ENCODE measurements at regions not wholly inside any gene's neighbourhood (a gene's known extent, or its start where the extent isn't known, plus 50 kb on each side); places are given as distances from the start of the nearest gene placed in this dataset.

DNA sequence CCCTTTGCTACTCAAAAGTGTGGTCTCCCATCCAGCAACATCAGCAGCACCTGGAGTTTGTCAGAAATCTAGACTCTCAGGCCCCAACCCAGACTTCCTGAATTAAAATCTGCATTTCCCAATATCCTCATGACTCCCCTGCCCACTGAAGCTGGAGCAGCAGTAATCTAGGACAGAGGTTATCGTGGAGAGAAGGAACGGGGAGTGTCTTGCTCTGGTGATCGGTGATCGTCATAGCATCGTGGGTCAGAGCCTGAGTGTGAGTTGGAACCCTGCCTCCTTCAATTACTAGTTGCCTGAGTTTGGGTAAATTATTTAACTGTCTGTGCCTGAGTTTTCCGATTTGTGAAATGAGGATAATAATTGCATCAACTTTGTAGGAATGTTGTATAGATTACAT is 217.3 kb upstream of the ATP5MC3 start:
- no peaks in the 10 kb centered on the region for H3K9me3 ChIP-seq (replicated peaks; ENCODE audit: low read length)
- no peak overlapping the region for H3K4me3 ChIP-seq (ENCODE audit: low read length)
- H3K4me2 ChIP-seq (ENCODE audit: low read length) = no peak overlapping the region
- peaks cover 3% of the 10 kb centered on the region for H3K27me3 ChIP-seq (ENCODE audit: control insufficient read depth, insufficient read depth, low read length)
- no peaks in the 10 kb centered on the region for H3K36me3 ChIP-seq (ENCODE audit: insufficient read depth, low read length)
- H3K9ac ChIP-seq (ENCODE audit: low read depth, low read length) = no peak overlapping the region
- no peaks in the 10 kb centered on the region for H3K4me1 ChIP-seq (ENCODE audit: control insufficient read depth, insufficient read depth, low read length)

DNA sequence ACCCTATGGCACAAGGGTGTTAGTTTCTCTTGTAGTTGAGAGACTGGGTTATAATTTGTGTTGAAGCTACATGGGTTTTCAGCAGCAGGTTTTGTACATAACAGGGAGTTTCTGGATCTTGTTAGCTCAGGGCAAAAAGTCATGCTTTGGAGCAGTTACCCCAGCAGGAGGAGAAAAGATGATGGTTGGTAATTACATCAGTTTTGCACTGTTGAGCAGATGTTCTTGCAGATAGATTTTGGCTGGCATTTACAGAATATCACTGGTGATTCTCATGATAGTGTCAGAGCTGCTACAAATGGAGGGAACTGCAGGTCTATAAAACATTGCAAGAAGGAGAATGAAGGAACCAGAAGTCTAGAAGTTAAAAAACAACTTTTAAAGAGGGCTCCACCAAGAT is 215.2 kb upstream of the ATP5MC3 start:
- Histone ChIP-seq H3K9me3 (replicated peaks; ENCODE audit: low read length) (no peaks in the 10 kb centered on the region), H3K4me3 (ENCODE audit: low read length) (no peak overlapping the region), H3K4me1 (ENCODE audit: control insufficient read depth, insufficient read depth, low read length) (no peaks in the 10 kb centered on the region), H3K36me3 (ENCODE audit: insufficient read depth, low read length) (no peaks in the 10 kb centered on the region), H3K9ac (ENCODE audit: low read depth, low read length) (no peak overlapping the region), H3K4me2 (ENCODE audit: low read length) (no peak overlapping the region), H3K27me3 (ENCODE audit: control insufficient read depth, insufficient read depth, low read length) (peaks cover 3% of the 10 kb centered on the region)

DNA sequence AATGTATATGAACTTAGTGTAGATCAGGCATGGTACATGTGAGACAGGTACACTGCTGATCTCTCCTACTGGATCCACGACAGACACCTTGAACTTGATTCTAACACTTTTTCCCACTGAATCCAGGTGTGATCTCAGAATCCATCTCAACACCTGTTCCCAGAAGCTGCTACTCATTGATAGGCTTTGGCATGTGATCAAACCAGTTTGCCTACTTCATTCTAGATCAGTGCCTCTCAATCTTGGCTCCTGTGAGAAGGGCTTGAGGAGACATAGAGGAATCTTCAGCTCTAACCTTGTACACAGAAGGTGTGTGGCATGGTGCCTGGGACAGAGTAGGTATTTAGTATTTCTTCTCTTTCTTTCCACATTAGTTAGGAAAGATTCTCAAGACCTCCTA is 212.3 kb upstream of the ATP5MC3 start:
- Histone ChIP-seq H3K9me3 (replicated peaks; ENCODE audit: low read length) (no peaks in the 10 kb centered on the region), H3K9ac (ENCODE audit: low read depth, low read length) (no peak overlapping the region), H3K4me3 (ENCODE audit: low read length) (no peak overlapping the region), H3K27me3 (ENCODE audit: control insufficient read depth, insufficient read depth, low read length) (peaks cover 3% of the 10 kb centered on the region), H3K36me3 (ENCODE audit: insufficient read depth, low read length) (no peaks in the 10 kb centered on the region), H3K4me2 (ENCODE audit: low read length) (no peak overlapping the region), H3K4me1 (ENCODE audit: control insufficient read depth, insufficient read depth, low read length) (no peaks in the 10 kb centered on the region)

DNA sequence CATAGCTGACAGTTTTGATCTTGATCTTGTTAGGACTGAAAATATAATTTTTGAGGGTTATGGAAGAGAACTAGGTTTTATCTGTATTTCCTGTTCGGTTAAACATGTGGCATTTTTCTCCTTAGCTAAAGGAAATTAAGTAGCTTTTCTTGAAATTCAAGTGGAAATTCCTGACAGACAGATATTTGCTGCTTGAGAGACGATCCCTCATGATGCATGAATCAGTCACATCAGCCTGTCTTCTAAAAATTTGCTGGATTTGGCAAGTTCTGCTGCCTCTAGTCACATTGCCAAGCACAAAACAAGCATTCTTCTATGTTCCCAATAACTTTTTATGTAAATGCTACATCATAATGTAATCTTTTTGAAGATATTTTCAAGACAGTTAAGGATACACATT is 201.8 kb upstream of the ATP5MC3 start:
- Histone ChIP-seq H3K27me3 (ENCODE audit: control insufficient read depth, insufficient read depth, low read length) (peaks cover 4% of the 10 kb centered on the region), H3K4me3 (ENCODE audit: low read length) (no peak overlapping the region), H3K4me1 (ENCODE audit: control insufficient read depth, insufficient read depth, low read length) (no peaks in the 10 kb centered on the region), H3K36me3 (ENCODE audit: insufficient read depth, low read length) (no peaks in the 10 kb centered on the region), H3K4me2 (ENCODE audit: low read length) (no peak overlapping the region), H3K9me3 (replicated peaks; ENCODE audit: low read length) (no peaks in the 10 kb centered on the region), H3K9ac (ENCODE audit: low read depth, low read length) (no peak overlapping the region)

DNA sequence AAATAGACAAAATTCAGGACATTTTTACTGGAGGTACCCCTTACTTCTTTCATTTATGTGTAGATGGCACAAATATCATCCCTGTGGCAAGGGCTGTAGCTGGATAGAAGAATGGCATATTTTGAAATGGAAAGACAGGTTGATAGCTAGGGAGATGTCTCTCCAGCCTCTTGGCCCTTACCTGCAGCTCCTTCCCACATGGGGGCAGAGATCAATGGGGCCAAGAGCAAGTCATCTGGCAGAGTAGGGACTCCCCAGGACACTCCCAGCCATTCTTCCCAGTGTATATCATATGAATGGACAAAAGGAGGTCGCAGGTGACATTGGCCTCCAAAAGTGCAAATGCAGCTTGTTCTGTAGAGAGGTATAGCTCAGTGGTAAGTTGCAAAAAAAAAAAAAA is 192.2 kb upstream of the ATP5MC3 start:
- no peak overlapping the region for H3K4me3 ChIP-seq (ENCODE audit: low read length)

DNA sequence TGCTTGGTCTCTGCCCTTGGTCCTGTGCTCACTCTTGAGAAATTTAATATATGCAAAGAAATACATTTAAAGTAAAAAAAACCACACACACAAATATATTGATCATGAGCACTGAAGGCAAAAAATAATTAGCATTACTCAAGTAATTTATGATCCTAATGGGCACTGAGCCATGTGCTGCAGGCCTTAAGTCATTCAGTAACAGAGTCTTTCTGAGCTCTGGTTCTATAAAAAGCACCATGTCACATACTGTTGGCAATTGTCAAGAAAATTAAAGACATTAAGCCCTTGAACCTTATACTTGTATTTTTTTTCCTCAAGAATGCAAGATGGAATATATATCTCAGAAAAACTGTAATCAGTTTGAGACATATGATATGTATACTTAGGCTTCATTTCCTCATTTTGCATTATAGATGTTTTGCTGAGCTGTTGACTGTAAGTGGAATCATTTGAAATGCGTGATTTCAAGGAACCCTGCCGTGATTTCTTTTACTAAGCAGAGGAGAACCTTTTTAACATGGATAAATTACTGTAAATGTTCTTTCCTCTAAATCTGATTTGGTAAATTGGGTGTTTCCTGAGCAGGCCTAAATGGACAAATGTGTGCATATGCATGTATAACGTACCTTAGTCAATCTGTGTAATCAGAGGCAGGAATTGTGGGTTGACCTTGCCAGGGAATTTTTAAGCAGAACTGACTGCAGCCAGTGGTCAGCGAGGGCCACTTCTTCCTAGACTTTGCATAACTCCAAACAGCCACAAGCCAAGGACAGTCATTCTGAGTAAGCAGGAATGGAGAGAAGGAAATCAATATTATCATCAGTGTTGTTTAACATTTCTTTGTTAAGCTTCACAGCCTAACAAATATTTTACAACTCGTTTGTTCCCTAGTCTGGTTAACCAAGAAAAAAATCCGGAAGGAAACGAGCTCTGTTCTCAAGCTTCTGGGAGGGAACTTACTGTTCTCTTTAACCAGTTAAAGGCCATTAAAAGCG is 191.5 kb upstream of the ATP5MC3 start:
- Histone ChIP-seq H3K9ac (ENCODE audit: low read depth, low read length) (peak overlapping the region; percentile 11), H3K4me1 (ENCODE audit: control insufficient read depth, insufficient read depth, low read length) (peaks cover 13% of the 10 kb centered on the region), H3K4me3 (ENCODE audit: low read length) (no peak overlapping the region), H3K9me3 (replicated peaks; ENCODE audit: low read length) (no peaks in the 10 kb centered on the region), H3K4me2 (ENCODE audit: low read length) (peak overlapping the region; percentile 48), H3K36me3 (ENCODE audit: insufficient read depth, low read length) (no peaks in the 10 kb centered on the region), H3K27me3 (ENCODE audit: control insufficient read depth, insufficient read depth, low read length) (no peaks in the 10 kb centered on the region)

More for the DNA sequence above, 192.2 kb upstream of the ATP5MC3 start:
- H3K4me2 ChIP-seq (ENCODE audit: low read length) = peak overlapping the region; percentile 48
- H3K36me3 ChIP-seq (ENCODE audit: insufficient read depth, low read length) = no peaks in the 10 kb centered on the region
- peaks cover 13% of the 10 kb centered on the region for H3K4me1 ChIP-seq (ENCODE audit: control insufficient read depth, insufficient read depth, low read length)
- H3K9ac ChIP-seq (ENCODE audit: low read depth, low read length) = peak overlapping the region; percentile 11
- no peaks in the 10 kb centered on the region for H3K9me3 ChIP-seq (replicated peaks; ENCODE audit: low read length)
- H3K27me3 ChIP-seq (ENCODE audit: control insufficient read depth, insufficient read depth, low read length) = no peaks in the 10 kb centered on the region

DNA sequence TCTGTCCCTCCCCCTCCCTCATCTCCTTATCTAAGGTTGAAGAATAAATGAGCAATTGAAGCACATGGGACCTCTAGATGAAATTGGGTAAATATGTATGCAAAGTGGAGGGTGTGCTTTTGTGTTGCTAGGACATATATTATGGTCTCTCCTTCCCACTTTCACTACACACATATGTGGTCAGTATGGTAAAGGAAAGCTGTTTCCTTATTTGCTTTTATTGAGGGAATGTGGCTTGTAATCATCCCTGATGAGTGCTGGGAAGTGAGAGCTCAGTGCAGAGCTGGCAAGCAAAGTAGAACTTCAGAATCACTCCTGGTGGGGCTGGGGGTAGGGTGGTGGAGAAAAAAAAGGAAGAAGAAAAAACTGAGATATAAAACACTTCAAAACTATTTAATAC is 189.9 kb upstream of the ATP5MC3 start:
- Histone ChIP-seq H3K4me2 (ENCODE audit: low read length) (no peak overlapping the region), H3K27me3 (ENCODE audit: control insufficient read depth, insufficient read depth, low read length) (no peaks in the 10 kb centered on the region), H3K9ac (ENCODE audit: low read depth, low read length) (no peak overlapping the region), H3K4me1 (ENCODE audit: control insufficient read depth, insufficient read depth, low read length) (peaks cover 13% of the 10 kb centered on the region), H3K9me3 (replicated peaks; ENCODE audit: low read length) (no peaks in the 10 kb centered on the region), H3K4me3 (ENCODE audit: low read length) (no peak overlapping the region), H3K36me3 (ENCODE audit: insufficient read depth, low read length) (no peaks in the 10 kb centered on the region)

DNA sequence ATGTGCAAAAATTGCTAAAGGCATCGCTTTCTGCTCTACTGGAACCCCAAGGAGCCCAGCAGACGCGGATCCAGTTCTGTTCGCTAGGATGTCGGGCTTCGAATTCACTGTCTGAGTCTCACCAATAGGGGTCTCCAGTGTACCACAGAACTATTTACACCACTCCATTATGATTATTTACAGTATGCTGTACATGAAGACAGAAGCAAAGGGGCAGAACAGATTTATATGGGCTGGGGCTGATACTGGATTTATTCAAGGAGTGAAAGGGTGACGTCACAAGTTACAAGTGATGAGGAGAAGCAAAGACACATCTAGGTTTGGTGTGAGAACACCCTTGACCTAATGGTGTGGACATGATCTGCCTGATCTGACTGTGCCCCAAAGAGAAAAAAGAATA is 185.3 kb upstream of the ATP5MC3 start:
- H3K27me3 ChIP-seq (ENCODE audit: control insufficient read depth, insufficient read depth, low read length) = peaks cover 19% of the 10 kb centered on the region
- H3K4me1 ChIP-seq (ENCODE audit: control insufficient read depth, insufficient read depth, low read length) = no peaks in the 10 kb centered on the region
- H3K4me2 ChIP-seq (ENCODE audit: low read length) = no peak overlapping the region
- H3K9me3 ChIP-seq (replicated peaks; ENCODE audit: low read length) = no peaks in the 10 kb centered on the region
- H3K9ac ChIP-seq (ENCODE audit: low read depth, low read length) = no peak overlapping the region
- no peak overlapping the region for H3K4me3 ChIP-seq (ENCODE audit: low read length)
- H3K36me3 ChIP-seq (ENCODE audit: insufficient read depth, low read length) = no peaks in the 10 kb centered on the region

DNA sequence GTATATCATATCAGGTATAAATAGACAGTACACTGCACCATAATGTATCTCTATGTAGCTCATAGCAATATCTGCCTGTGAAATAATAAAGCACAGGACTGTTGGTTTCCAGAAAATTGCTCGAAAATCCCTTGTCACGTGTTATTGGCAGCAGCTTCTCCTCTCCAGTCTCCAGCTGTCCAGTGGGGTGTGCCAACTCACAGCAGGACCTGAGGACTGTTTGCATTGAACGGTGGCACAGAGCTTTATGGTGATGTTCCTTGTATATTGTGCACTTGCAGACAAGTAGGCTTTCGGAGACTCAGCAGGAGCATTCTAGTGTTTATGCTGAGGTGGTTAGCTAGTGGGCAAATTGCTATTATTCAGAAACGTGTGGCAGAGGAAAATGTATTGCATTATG is 182.2 kb upstream of the ATP5MC3 start:
- Histone ChIP-seq H3K9ac (ENCODE audit: low read depth, low read length) (no peak overlapping the region), H3K4me1 (ENCODE audit: control insufficient read depth, insufficient read depth, low read length) (no peaks in the 10 kb centered on the region), H3K4me2 (ENCODE audit: low read length) (no peak overlapping the region), H3K4me3 (ENCODE audit: low read length) (no peak overlapping the region), H3K27me3 (ENCODE audit: control insufficient read depth, insufficient read depth, low read length) (peaks cover 32% of the 10 kb centered on the region), H3K9me3 (replicated peaks; ENCODE audit: low read length) (no peaks in the 10 kb centered on the region), H3K36me3 (ENCODE audit: insufficient read depth, low read length) (no peaks in the 10 kb centered on the region)

DNA sequence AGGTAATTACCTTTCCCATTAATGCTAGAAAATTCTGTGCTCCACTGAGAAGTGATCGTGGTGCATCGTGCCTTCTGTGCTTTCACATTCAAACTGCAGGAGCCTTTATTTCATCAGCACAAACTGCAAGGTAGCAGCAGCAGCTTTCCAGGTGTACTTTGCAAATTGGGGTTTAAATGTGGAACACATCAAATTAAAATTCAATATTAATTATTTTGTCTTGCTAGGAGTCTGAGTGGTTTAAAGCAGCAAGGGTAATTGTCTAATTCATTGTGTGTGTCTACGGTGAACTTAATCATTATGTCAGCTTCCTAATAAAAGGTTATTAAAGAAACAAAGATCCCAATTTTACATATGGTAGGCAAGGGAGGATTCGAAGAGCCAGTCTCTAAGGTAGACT is 180.8 kb upstream of the ATP5MC3 start:
- no peak overlapping the region for H3K9ac ChIP-seq (ENCODE audit: low read depth, low read length)
- H3K27me3 ChIP-seq (ENCODE audit: control insufficient read depth, insufficient read depth, low read length) = peaks cover 32% of the 10 kb centered on the region
- no peak overlapping the region for H3K4me2 ChIP-seq (ENCODE audit: low read length)
- no peaks in the 10 kb centered on the region for H3K4me1 ChIP-seq (ENCODE audit: control insufficient read depth, insufficient read depth, low read length)
- no peak overlapping the region for H3K4me3 ChIP-seq (ENCODE audit: low read length)
- no peaks in the 10 kb centered on the region for H3K36me3 ChIP-seq (ENCODE audit: insufficient read depth, low read length)
- H3K9me3 ChIP-seq (replicated peaks; ENCODE audit: low read length) = no peaks in the 10 kb centered on the region

DNA sequence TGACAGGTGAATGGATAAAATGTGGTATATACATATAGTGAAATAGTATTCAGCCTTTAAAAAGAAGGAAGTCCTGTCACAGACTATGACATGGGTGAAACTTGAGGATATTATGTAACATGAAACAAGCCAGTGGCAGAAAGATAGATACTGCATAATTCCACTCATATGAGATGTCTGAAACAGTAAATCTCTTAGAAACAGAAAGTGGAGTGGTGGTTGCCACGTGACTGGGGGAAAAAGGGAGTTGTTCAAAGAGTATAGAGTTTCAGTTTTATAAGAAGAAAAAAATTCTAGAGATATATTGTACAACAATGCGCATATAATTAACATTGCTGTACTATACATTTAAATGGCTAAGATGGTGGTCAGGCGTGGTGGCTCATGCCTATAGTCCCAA is 178.2 kb upstream of the ATP5MC3 start:
- Histone ChIP-seq H3K27me3 (ENCODE audit: control insufficient read depth, insufficient read depth, low read length) (peaks cover 26% of the 10 kb centered on the region), H3K4me3 (ENCODE audit: low read length) (no peak overlapping the region), H3K36me3 (ENCODE audit: insufficient read depth, low read length) (no peaks in the 10 kb centered on the region), H3K9ac (ENCODE audit: low read depth, low read length) (no peak overlapping the region), H3K9me3 (replicated peaks; ENCODE audit: low read length) (no peaks in the 10 kb centered on the region), H3K4me2 (ENCODE audit: low read length) (no peak overlapping the region), H3K4me1 (ENCODE audit: control insufficient read depth, insufficient read depth, low read length) (no peaks in the 10 kb centered on the region)

DNA sequence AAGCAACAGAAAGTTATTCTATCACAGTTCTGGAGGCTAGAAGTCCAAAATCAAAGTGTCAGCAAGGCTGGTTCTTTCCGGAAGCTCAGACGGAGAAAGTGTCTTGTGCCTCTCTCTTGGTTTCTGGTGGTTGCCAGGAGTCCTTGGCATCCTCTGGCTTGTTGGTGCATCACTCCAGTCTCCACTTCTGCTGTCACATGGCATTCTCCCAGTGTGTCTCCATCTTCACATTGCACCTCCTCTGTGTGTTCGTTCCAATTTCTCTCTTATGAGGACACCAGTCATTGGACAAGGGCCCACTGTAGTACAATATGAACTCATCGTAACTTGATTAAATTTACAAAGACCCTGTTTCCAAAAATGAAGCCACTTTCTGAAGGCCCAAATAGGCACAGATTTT is 175.4 kb upstream of the ATP5MC3 start:
- Histone ChIP-seq H3K4me2 (ENCODE audit: low read length) (no peak overlapping the region), H3K9me3 (replicated peaks; ENCODE audit: low read length) (no peaks in the 10 kb centered on the region), H3K4me3 (ENCODE audit: low read length) (no peak overlapping the region), H3K36me3 (ENCODE audit: insufficient read depth, low read length) (no peaks in the 10 kb centered on the region), H3K9ac (ENCODE audit: low read depth, low read length) (no peak overlapping the region), H3K27me3 (ENCODE audit: control insufficient read depth, insufficient read depth, low read length) (peaks cover 14% of the 10 kb centered on the region), H3K4me1 (ENCODE audit: control insufficient read depth, insufficient read depth, low read length) (no peaks in the 10 kb centered on the region)
